Prostate gland (tissue), 2 donors: ENCODE measurements at regions not wholly inside any gene's neighbourhood (a gene's known extent, or its start where the extent isn't known, plus 50 kb on each side); places are given as distances from the start of the nearest gene placed in this dataset.

Experiments
- DNase-seq: peaks from one replicate; pipeline ENCODE4 v3.0.0-alpha.2; 2019; ENCODE audit warnings: low spot score
- H3K27ac ChIP-seq, 2 donors: fragments of 200-600 bp; sonication (generic); 2 replicates each; pipeline ENCODE4 v1.5.1; 2017 to 2019
- H3K27me3 ChIP-seq: fragments of 200-600 bp; sonication (generic); replicated peaks from 2 replicates; pipeline ENCODE4 v1.5.1; 2019; ENCODE audit not compliant: insufficient read depth
- H3K36me3 ChIP-seq, 2 donors: fragments of 200-600 bp; sonication (generic); 1 replicate in 1 of 2; 2 replicates in 1 of 2; pipeline versions ENCODE4 v1.5.1 to v1.8.1; 2017 to 2019
- H3K4me1 ChIP-seq: fragments of 200-600 bp; sonication (generic); replicated peaks from 2 replicates; pipeline ENCODE4 v1.5.1; 2019
- H3K4me3 ChIP-seq, 2 donors: fragments of 200-600 bp; sonication (generic); 2 replicates each; pipeline ENCODE4 v1.5.1; 2017 to 2019
- H3K9me3 ChIP-seq: fragments of 200-600 bp; sonication (generic); 2 replicates; pipeline ENCODE4 v1.5.1; 2017
- POLR2A ChIP-seq: fragments of 450-650 bp; IDR thresholded peaks from one replicate; pipeline ENCODE4 v1.6.1; 2016; ENCODE audit warnings: antibody characterized with exemption, mild to moderate bottlenecking
- POLR2AphosphoS5 ChIP-seq: sonication (generic); formaldehyde crosslinking; IDR thresholded peaks from one replicate; pipeline ENCODE4 v1.6.1; 2017; ENCODE audit warnings: antibody characterized with exemption
- WGBS: methylation state at CpG from one replicate; pipeline ENCODE4 v1.1.5; 2018; 5-methylcytosine and 5-hydroxymethylcytosine counted together
- intact Hi-C: fragments of 100-400 bp; cut with DNase I; formaldehyde crosslinking; loops from one replicate; pipeline ENCODE4 v1.14.2; 2022
- small RNA-seq, 2 donors: library from RNA; depleted of rRNA; stranded (forward); fragments of <200 nt; gene quantifications; one replicate each; pipeline ENCODE3, GENCODE V24; 2016
- TF ChIP-seq, protein P1 (sequence below), 4 experiments: fragments of 200-600 bp in 2 of 4; fragments of 450-650 bp in 2 of 4; sonication (generic) in 2 of 4; IDR thresholded peaks; 1 replicate in 3 of 4; 2 replicates in 1 of 4; pipeline ENCODE4 v1.5.1; 2016 to 2019; ENCODE audit warnings: antibody characterized with exemption in 4 of 4, mild to moderate bottlenecking in 2 of 4, moderate library complexity in 2 of 4

DNA sequence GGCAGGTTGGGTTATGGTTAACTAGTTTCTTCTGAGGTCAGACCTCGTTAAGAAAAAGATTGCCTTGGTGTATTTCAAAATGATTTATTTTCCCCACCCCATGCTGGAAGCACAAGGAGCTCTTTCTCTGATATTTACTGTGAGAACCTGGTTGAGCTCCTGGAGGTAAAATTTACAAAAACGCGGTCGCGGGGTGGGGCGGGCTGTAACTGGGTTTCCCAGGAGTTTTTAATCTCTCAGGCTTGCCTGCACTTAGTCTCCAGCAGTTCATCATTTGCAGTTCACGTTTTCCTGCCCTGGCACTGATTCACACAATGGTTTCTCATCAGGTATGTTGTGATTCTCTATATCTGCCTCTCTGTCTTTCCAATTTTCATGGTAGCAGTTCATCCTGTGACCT, 67.9 kb upstream of the PDE3A start:
- intact Hi-C loops: no loop called here
- 62% methylated on average over 7 of the region's 7 CpGs for WGBS
- Histone ChIP-seq H3K27me3 (no peaks in the 10 kb centered on the region), H3K4me1 (no peaks in the 10 kb centered on the region), H3K4me3 (no peak overlapping the region), H3K36me3 (no peaks in the 10 kb centered on the region), H3K9me3 (no peaks in the 10 kb centered on the region), H3K27ac (no peak overlapping the region)
- no peak for DNase-seq
- no peak for TF ChIP-seq POLR2A
- TF ChIP-seq, protein P1, sequence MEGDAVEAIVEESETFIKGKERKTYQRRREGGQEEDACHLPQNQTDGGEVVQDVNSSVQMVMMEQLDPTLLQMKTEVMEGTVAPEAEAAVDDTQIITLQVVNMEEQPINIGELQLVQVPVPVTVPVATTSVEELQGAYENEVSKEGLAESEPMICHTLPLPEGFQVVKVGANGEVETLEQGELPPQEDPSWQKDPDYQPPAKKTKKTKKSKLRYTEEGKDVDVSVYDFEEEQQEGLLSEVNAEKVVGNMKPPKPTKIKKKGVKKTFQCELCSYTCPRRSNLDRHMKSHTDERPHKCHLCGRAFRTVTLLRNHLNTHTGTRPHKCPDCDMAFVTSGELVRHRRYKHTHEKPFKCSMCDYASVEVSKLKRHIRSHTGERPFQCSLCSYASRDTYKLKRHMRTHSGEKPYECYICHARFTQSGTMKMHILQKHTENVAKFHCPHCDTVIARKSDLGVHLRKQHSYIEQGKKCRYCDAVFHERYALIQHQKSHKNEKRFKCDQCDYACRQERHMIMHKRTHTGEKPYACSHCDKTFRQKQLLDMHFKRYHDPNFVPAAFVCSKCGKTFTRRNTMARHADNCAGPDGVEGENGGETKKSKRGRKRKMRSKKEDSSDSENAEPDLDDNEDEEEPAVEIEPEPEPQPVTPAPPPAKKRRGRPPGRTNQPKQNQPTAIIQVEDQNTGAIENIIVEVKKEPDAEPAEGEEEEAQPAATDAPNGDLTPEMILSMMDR (IDR thresholded peaks at IDR 0.05): no peak
- no peak for TF ChIP-seq POLR2AphosphoS5

GRCh38 chr12:20305470-20305869, 62.9 kb upstream of the PDE3A start:
- intact Hi-C loops: no loop called here

DNA sequence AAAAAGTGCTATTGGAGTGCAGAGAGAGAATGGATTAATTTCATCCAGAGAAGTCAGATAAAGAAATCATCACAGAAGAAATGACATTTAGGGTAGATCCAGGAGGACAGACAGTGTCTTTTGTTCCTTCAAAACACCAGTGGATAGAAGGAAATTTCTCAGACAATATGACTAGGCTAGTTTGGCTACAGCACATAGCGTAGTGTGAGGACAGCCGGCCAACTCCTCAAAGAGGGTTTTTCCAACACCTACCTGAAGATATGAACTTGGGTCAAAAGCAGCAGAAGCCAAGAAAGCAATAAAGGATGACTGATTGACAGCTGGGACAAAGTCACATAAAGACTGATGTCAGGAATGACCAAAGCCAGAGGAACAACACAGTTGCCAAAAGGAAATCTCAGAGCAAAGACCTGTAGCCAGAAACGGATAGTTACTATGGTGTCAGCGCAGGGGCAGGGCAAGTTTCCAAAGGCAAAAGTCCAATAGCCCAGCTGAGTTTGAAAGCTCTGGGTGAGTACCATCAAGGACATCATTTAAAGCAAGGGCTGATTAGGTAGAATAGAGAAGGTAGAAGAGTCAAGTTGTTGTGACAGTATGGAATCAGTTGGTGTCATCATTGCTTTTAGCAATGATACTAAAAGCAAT, 58.7 kb upstream of the PDE3A start:
- intact Hi-C loops: no loop called here
- TF ChIP-seq POLR2A (no peak), POLR2AphosphoS5 (no peak)
- TF ChIP-seq, protein P1 (IDR thresholded peaks at IDR 0.05): no peak
- DNase-seq: no peak
- Histone ChIP-seq H3K27ac (no peak overlapping the region), H3K4me1 (no peaks in the 10 kb centered on the region), H3K9me3 (no peaks in the 10 kb centered on the region), H3K4me3 (no peak overlapping the region), H3K36me3 (no peaks in the 10 kb centered on the region), H3K27me3 (no peaks in the 10 kb centered on the region)
- WGBS: 75% methylated on average over 4 of the region's 4 CpGs

More at GRCh38 chr12:20305470-20305869, 62.9 kb upstream of the PDE3A start:
- H3K4me1 ChIP-seq: no peaks in the 10 kb centered on the region
- H3K27ac ChIP-seq: no peak overlapping the region
- H3K4me3 ChIP-seq: no peak overlapping the region
- no peaks in the 10 kb centered on the region for H3K9me3 ChIP-seq
- TF ChIP-seq POLR2AphosphoS5: no peak
- DNase-seq: no peak
- H3K36me3 ChIP-seq: no peaks in the 10 kb centered on the region
- WGBS: 98% methylated on average over 3 of the region's 3 CpGs
- no peaks in the 10 kb centered on the region for H3K27me3 ChIP-seq

- no peaks in the 10 kb centered on the region for H3K4me1 ChIP-seq
- no peak overlapping the region for H3K27ac ChIP-seq
- H3K36me3 ChIP-seq: no peaks in the 10 kb centered on the region
- TF ChIP-seq POLR2A: no peak
- TF ChIP-seq, protein P1 (IDR thresholded peaks at IDR 0.05): no peak
- TF ChIP-seq POLR2AphosphoS5: no peak
- H3K27me3 ChIP-seq: no peaks in the 10 kb centered on the region
- intact Hi-C loops: no loop called here
- WGBS: 86% methylated on average over 2 of the region's 2 CpGs
- H3K9me3 ChIP-seq: no peaks in the 10 kb centered on the region
- no peak overlapping the region for H3K4me3 ChIP-seq
- no peak for DNase-seq
Observed at GRCh38 chr12:20314328-20314727, 54.0 kb upstream of the PDE3A start.

GRCh38 chr12:20317554-20317953, 50.8 kb upstream of the PDE3A start:
- intact Hi-C loops: no loop called here
- 84% methylated on average over 4 of the region's 4 CpGs for WGBS
- Histone ChIP-seq H3K4me3 (no peak overlapping the region), H3K4me1 (no peaks in the 10 kb centered on the region), H3K9me3 (no peaks in the 10 kb centered on the region), H3K36me3 (no peaks in the 10 kb centered on the region), H3K27ac (no peak overlapping the region), H3K27me3 (no peaks in the 10 kb centered on the region)
- no peak for DNase-seq
- TF ChIP-seq POLR2AphosphoS5 (no peak), POLR2A (no peak)
- TF ChIP-seq, protein P1 (IDR thresholded peaks at IDR 0.05): no peak

Small RNA genes lying in the stretch of these regions (small RNA-seq; reads per million reads assigned to genes)
- gene RNU1-146P: 0 reads per million in 2 donors
